ENCODE measurements at regions not wholly inside any gene's neighbourhood (a gene's known extent, or its start where the extent isn't known, plus 50 kb on each side); places are given as distances from the start of the nearest gene placed in this dataset.

GRCh38 chr3:168248383-168249204 is 152.9 kb upstream of the GOLIM4 start:
- TF ChIP-seq EZH2phosphoT487 (IDR thresholded peaks at IDR 0.05; ENCODE audit: insufficient read depth, low read depth) = no peak
- TF ChIP-seq EZH2 (IDR thresholded peaks at IDR 0.05; ENCODE audit: insufficient read depth, poor library complexity, severe bottlenecking) = no peak

Measured in GM23248 (cell line).